ENCODE measurements at regions not wholly inside any gene's neighbourhood (a gene's known extent, or its start where the extent isn't known, plus 50 kb on each side); places are given as distances from the start of the nearest gene placed in this dataset.

DNA sequence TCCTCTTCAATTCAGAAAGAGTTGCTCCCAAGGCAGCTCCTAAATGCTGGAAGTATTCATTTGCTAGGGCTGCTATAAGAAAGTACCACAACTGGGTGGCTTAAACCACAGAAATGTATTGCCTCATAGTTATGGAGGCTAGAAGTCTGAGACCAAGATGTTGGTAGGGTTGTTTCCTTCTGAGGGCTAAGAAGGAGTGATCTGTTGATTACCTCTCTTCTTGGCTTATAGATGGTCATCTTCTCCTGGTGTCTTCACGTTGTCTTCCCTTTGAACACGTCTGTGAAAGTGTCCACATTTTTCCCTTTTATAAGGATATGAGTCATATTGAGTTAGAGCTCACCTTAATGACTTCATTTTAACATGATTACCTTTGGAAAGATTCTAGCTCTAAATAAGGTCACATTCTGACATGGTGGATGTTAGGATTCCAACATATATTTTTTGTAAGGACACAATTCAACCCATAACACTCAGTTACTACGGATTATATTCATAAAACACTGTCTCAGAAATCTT, 266.3 kb downstream of the SPATA18 start:
- TF ChIP-seq POLR2A (IDR thresholded peaks at IDR 0.05; ENCODE audit: low read length) = no peak
- TF ChIP-seq GATA1 (IDR thresholded peaks at IDR 0.05; ENCODE audit: low read depth, low read length) = no peak

Data from erythroblast (primary cell).